ENCODE measurements at regions not wholly inside any gene's neighbourhood (a gene's known extent, or its start where the extent isn't known, plus 50 kb on each side); places are given as distances from the start of the nearest gene placed in this dataset.

DNA sequence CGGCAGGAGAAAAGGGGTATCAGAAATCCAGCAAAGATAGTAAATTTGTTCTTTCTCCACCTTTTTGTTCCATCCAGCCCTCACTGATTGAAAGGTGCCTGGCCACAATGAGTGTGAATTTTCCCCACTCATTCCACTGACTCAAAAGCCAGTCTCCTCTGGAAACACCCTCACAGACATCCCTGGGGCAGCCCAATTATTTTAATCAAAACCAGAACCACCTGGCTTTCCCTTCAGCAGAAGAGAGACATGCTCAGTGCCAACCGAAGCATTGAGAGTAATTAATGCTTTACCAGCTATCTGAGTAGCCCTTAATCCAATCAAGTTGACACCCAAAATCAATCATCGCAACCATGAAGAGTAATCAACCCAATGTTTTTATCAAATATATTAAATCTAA, 1129.6 kb upstream of the GBE1 start:
- H3K4me1 ChIP-seq (ENCODE audit: control insufficient read depth, insufficient read depth, low read length), result no peaks in the 10 kb centered on the region
- H3K27me3 ChIP-seq (ENCODE audit: control insufficient read depth, insufficient read depth, low read length), result no peaks in the 10 kb centered on the region
- H3K36me3 ChIP-seq (ENCODE audit: control insufficient read depth, insufficient read depth, low read length), result no peaks in the 10 kb centered on the region
- H3K27ac ChIP-seq (ENCODE audit: low read depth, low read length), result no peak overlapping the region
- DNase-seq (ENCODE audit: low read depth in 4 of 6, low spot score in 6 of 6), result no peak
- H3K9me3 ChIP-seq (ENCODE audit: control insufficient read depth, insufficient read depth, low read length), result no peaks in the 10 kb centered on the region
- WGBS (ENCODE audit: insufficient coverage), result 40% methylated on average over 2 of the region's 3 CpGs
- H3K4me3 ChIP-seq (ENCODE audit: low read depth, low read length), result no peak overlapping the region

DNA sequence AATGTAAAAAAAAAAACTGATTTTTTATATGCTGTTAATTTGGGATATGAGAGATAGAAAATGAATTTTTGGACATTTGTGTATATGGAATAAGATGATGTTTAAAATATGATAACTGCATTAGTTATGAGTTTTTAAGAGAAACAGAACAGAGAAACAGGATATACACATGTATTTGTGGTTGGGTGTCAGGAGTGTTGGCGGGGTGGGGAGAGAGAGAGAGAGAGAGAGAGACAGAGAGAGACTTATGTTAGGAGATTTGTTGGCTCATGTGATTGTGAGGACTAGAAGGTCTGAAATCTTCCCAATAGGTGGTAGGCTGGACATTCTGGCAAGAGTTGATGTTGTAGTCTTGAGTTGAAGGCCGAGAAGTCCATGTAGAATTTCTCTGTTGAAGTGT, 1121.6 kb upstream of the GBE1 start:
- H3K4me3 ChIP-seq (ENCODE audit: low read depth, low read length), result no peak overlapping the region
- no peaks in the 10 kb centered on the region for H3K9me3 ChIP-seq (ENCODE audit: control insufficient read depth, insufficient read depth, low read length)
- H3K36me3 ChIP-seq (ENCODE audit: control insufficient read depth, insufficient read depth, low read length), result no peaks in the 10 kb centered on the region
- no peaks in the 10 kb centered on the region for H3K27me3 ChIP-seq (ENCODE audit: control insufficient read depth, insufficient read depth, low read length)
- no peaks in the 10 kb centered on the region for H3K4me1 ChIP-seq (ENCODE audit: control insufficient read depth, insufficient read depth, low read length)
- DNase-seq (ENCODE audit: low read depth in 4 of 6, low spot score in 6 of 6), result no peak
- WGBS (ENCODE audit: insufficient coverage), result 100% methylated on average over 1 of the region's 2 CpGs
- H3K27ac ChIP-seq (ENCODE audit: low read depth, low read length), result no peak overlapping the region

GRCh38 chr3:82875401-82875800, 1114.0 kb upstream of the GBE1 start:
- no peak overlapping the region for H3K27ac ChIP-seq (ENCODE audit: low read depth, low read length)
- no peaks in the 10 kb centered on the region for H3K27me3 ChIP-seq (ENCODE audit: control insufficient read depth, insufficient read depth, low read length)
- WGBS (ENCODE audit: insufficient coverage), result no CpG with 5 or more reads among the region's 1 CpG
- no peaks in the 10 kb centered on the region for H3K9me3 ChIP-seq (ENCODE audit: control insufficient read depth, insufficient read depth, low read length)
- H3K4me1 ChIP-seq (ENCODE audit: control insufficient read depth, insufficient read depth, low read length), result no peaks in the 10 kb centered on the region
- H3K36me3 ChIP-seq (ENCODE audit: control insufficient read depth, insufficient read depth, low read length), result no peaks in the 10 kb centered on the region
- no peak overlapping the region for H3K4me3 ChIP-seq (ENCODE audit: low read depth, low read length)
- no peak for DNase-seq (ENCODE audit: low read depth in 4 of 6, low spot score in 6 of 6)

- H3K27me3 ChIP-seq (ENCODE audit: control insufficient read depth, insufficient read depth, low read length), result no peaks in the 10 kb centered on the region
- no peaks in the 10 kb centered on the region for H3K4me1 ChIP-seq (ENCODE audit: control insufficient read depth, insufficient read depth, low read length)
- no peak overlapping the region for H3K27ac ChIP-seq (ENCODE audit: low read depth, low read length)
- no peak for DNase-seq (ENCODE audit: low read depth in 4 of 6, low spot score in 6 of 6)
- no peak overlapping the region for H3K4me3 ChIP-seq (ENCODE audit: low read depth, low read length)
- peaks cover 2% of the 10 kb centered on the region for H3K9me3 ChIP-seq (ENCODE audit: control insufficient read depth, insufficient read depth, low read length)
- no peaks in the 10 kb centered on the region for H3K36me3 ChIP-seq (ENCODE audit: control insufficient read depth, insufficient read depth, low read length)
These were observed 1078.4 kb upstream of the GBE1 start for GRCh38 chr3:82839871-82840270.

DNA sequence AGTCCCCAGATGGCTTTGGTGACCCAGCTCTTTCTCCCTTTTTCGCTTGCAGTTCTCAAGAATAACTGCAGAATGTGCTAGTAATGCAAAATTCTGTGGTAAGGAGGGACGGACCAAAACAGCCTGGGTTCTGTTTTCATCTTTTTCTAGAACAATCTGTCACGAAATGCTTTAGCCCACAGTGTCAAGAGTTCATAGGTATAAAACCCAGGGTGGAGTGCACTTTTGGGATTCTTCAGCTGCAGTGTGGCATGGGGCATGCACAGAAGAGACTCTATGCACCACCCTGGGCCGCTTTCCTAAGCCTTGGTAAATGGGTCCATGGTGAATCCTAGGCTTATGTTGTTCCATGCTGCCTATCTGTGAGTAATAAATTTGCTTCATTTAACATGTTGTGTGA, 1072.7 kb upstream of the GBE1 start:
- no peaks in the 10 kb centered on the region for H3K27me3 ChIP-seq (ENCODE audit: control insufficient read depth, insufficient read depth, low read length)
- 91% methylated on average over 3 of the region's 4 CpGs for WGBS (ENCODE audit: insufficient coverage)
- no peaks in the 10 kb centered on the region for H3K4me1 ChIP-seq (ENCODE audit: control insufficient read depth, insufficient read depth, low read length)
- H3K36me3 ChIP-seq (ENCODE audit: control insufficient read depth, insufficient read depth, low read length), result no peaks in the 10 kb centered on the region
- no peak overlapping the region for H3K27ac ChIP-seq (ENCODE audit: low read depth, low read length)
- H3K9me3 ChIP-seq (ENCODE audit: control insufficient read depth, insufficient read depth, low read length), result peaks cover 2% of the 10 kb centered on the region
- no peak for DNase-seq (ENCODE audit: low read depth in 4 of 6, low spot score in 6 of 6)
- H3K4me3 ChIP-seq (ENCODE audit: low read depth, low read length), result no peak overlapping the region

GRCh38 chr3:82824491-82824890, 1063.0 kb upstream of the GBE1 start:
- Histone ChIP-seq H3K27ac (ENCODE audit: low read depth, low read length) (no peak overlapping the region), H3K4me3 (ENCODE audit: low read depth, low read length) (no peak overlapping the region), H3K36me3 (ENCODE audit: control insufficient read depth, insufficient read depth, low read length) (no peaks in the 10 kb centered on the region), H3K4me1 (ENCODE audit: control insufficient read depth, insufficient read depth, low read length) (no peaks in the 10 kb centered on the region), H3K9me3 (ENCODE audit: control insufficient read depth, insufficient read depth, low read length) (no peaks in the 10 kb centered on the region), H3K27me3 (ENCODE audit: control insufficient read depth, insufficient read depth, low read length) (no peaks in the 10 kb centered on the region)
- no CpG with 5 or more reads among the region's 2 CpGs for WGBS (ENCODE audit: insufficient coverage)
- no peak for DNase-seq (ENCODE audit: low read depth in 4 of 6, low spot score in 6 of 6)

DNA sequence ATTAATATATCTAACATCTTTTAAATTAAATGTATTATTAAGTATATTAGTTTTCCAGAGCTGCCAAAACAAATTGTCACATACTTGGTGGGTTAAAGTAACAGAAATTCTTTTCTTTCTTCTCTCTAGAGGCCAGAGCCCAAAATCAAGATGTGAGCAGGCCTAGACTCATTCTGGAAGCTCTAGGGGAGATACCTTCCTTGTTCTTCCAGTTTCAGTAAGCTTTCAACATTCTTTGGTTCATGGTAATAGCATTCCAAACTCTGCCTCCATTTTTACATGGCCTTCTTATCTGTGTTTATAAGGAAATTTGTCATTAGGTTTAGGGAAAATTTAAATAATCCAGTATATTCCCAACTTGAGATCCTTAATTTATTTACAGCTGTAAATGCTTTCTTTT, 1054.6 kb upstream of the GBE1 start:
- no peaks in the 10 kb centered on the region for H3K27me3 ChIP-seq (ENCODE audit: control insufficient read depth, insufficient read depth, low read length)
- no peak for DNase-seq (ENCODE audit: low read depth in 4 of 6, low spot score in 6 of 6)
- H3K9me3 ChIP-seq (ENCODE audit: control insufficient read depth, insufficient read depth, low read length), result peaks cover 1% of the 10 kb centered on the region
- H3K4me3 ChIP-seq (ENCODE audit: low read depth, low read length), result no peak overlapping the region
- no peaks in the 10 kb centered on the region for H3K4me1 ChIP-seq (ENCODE audit: control insufficient read depth, insufficient read depth, low read length)
- H3K27ac ChIP-seq (ENCODE audit: low read depth, low read length), result no peak overlapping the region
- H3K36me3 ChIP-seq (ENCODE audit: control insufficient read depth, insufficient read depth, low read length), result no peaks in the 10 kb centered on the region

- no peaks in the 10 kb centered on the region for H3K4me1 ChIP-seq (ENCODE audit: control insufficient read depth, insufficient read depth, low read length)
- no peaks in the 10 kb centered on the region for H3K36me3 ChIP-seq (ENCODE audit: control insufficient read depth, insufficient read depth, low read length)
- H3K27me3 ChIP-seq (ENCODE audit: control insufficient read depth, insufficient read depth, low read length), result no peaks in the 10 kb centered on the region
- DNase-seq (ENCODE audit: low read depth in 4 of 6, low spot score in 6 of 6), result no peak
- WGBS (ENCODE audit: insufficient coverage), result 100% methylated on average over 1 of the region's 2 CpGs
- no peak overlapping the region for H3K4me3 ChIP-seq (ENCODE audit: low read depth, low read length)
- no peak overlapping the region for H3K27ac ChIP-seq (ENCODE audit: low read depth, low read length)
- H3K9me3 ChIP-seq (ENCODE audit: control insufficient read depth, insufficient read depth, low read length), result peaks cover 1% of the 10 kb centered on the region
These were observed 1054.1 kb upstream of the GBE1 start for GRCh38 chr3:82815417-82816058.

- no peaks in the 10 kb centered on the region for H3K27me3 ChIP-seq (ENCODE audit: control insufficient read depth, insufficient read depth, low read length)
- H3K4me3 ChIP-seq (ENCODE audit: low read depth, low read length), result no peak overlapping the region
- WGBS (ENCODE audit: insufficient coverage), result 89% methylated on average over 2 of the region's 2 CpGs
These were observed 1053.2 kb upstream of the GBE1 start for GRCh38 chr3:82814660-82815059.

GRCh38 chr3:82807781-82808180, 1046.3 kb upstream of the GBE1 start:
- no peaks in the 10 kb centered on the region for H3K27me3 ChIP-seq (ENCODE audit: control insufficient read depth, insufficient read depth, low read length)
- H3K36me3 ChIP-seq (ENCODE audit: control insufficient read depth, insufficient read depth, low read length), result no peaks in the 10 kb centered on the region
- H3K4me1 ChIP-seq (ENCODE audit: control insufficient read depth, insufficient read depth, low read length), result no peaks in the 10 kb centered on the region
- H3K9me3 ChIP-seq (ENCODE audit: control insufficient read depth, insufficient read depth, low read length), result no peaks in the 10 kb centered on the region
- no peak for DNase-seq (ENCODE audit: low read depth in 4 of 6, low spot score in 6 of 6)
- WGBS (ENCODE audit: insufficient coverage), result 97% methylated on average over 22 of the region's 23 CpGs
- no peak overlapping the region for H3K4me3 ChIP-seq (ENCODE audit: low read depth, low read length)
- H3K27ac ChIP-seq (ENCODE audit: low read depth, low read length), result no peak overlapping the region

More at GRCh38 chr3:82814660-82815059, 1053.2 kb upstream of the GBE1 start:
- no peak for DNase-seq (ENCODE audit: low read depth in 4 of 6, low spot score in 6 of 6)
- Histone ChIP-seq H3K9me3 (ENCODE audit: control insufficient read depth, insufficient read depth, low read length) (peaks cover 1% of the 10 kb centered on the region), H3K36me3 (ENCODE audit: control insufficient read depth, insufficient read depth, low read length) (no peaks in the 10 kb centered on the region), H3K27ac (ENCODE audit: low read depth, low read length) (no peak overlapping the region), H3K4me1 (ENCODE audit: control insufficient read depth, insufficient read depth, low read length) (no peaks in the 10 kb centered on the region)
